Nephron (organoid): ENCODE measurements at regions not wholly inside any gene's neighbourhood (a gene's known extent, or its start where the extent isn't known, plus 50 kb on each side); places are given as distances from the start of the nearest gene placed in this dataset.

Experiments used
- H3K27ac Mint-ChIP-seq, 3 experiments: 2 replicates each; pipeline ENCODE4 v1.8.0; 2020; ENCODE audit warnings: mixed read lengths in 3 of 3, mild to moderate bottlenecking in 2 of 3, moderate library complexity in 1 of 3
- H3K27me3 Mint-ChIP-seq: 2 replicates; pipeline ENCODE4 v1.8.0; 2021; ENCODE audit warnings: low read depth, mild to moderate bottlenecking, moderate library complexity, mixed read lengths
- H3K36me3 Mint-ChIP-seq: 2 replicates; pipeline ENCODE4 v1.8.0; 2020; ENCODE audit warnings: low read depth, mixed read lengths
- H3K4me1 Mint-ChIP-seq: 2 replicates; pipeline ENCODE4 v1.8.0; 2020; ENCODE audit warnings: mixed read lengths
- H3K4me3 Mint-ChIP-seq, 3 experiments: 2 replicates each; pipeline ENCODE4 v1.8.0; 2020; ENCODE audit warnings: mild to moderate bottlenecking in 3 of 3, mixed read lengths in 3 of 3, moderate library complexity in 2 of 3
- H3K9me3 Mint-ChIP-seq: 2 replicates; pipeline ENCODE4 v1.8.0; 2020; ENCODE audit warnings: mixed read lengths
- TF ChIP-seq, protein P1 (sequence below), 3 experiments: fragments of 200-600 bp; sonication (generic); IDR thresholded peaks; one replicate each; pipeline ENCODE4 v1.5.0; 2021; ENCODE audit warnings: antibody characterized with exemption in 3 of 3; ENCODE audit not compliant: unreplicated experiment in 3 of 3

DNA sequence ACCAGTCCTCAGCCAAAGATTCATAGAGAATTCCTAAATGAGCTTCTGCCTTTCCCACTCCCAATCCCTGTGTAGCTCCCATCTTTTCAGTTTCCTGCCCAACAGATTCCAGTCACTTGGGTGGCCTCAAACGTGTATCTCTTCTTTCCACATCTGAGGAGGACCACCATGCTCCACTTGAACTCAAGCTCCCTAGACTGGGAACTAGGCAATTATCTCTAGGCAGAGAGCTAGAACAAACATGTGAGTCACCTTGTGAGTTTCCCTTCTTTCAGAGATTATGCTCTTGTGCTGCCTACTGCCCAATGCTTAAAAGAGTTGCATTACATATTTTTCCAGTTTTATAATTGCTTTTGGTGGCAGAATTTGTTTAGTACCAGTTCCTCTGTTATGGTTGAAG, 178.0 kb downstream of the MDFIC start:
- Mint-ChIP-seq H3K9me3 (no peaks in the 10 kb centered on the region), H3K4me1 (peaks cover 6% of the 10 kb centered on the region), H3K4me3 (no peak overlapping the region), H3K27ac (no peak overlapping the region), H3K27me3 (no peaks in the 10 kb centered on the region), H3K36me3 (no peaks in the 10 kb centered on the region)
- TF ChIP-seq, protein P1, sequence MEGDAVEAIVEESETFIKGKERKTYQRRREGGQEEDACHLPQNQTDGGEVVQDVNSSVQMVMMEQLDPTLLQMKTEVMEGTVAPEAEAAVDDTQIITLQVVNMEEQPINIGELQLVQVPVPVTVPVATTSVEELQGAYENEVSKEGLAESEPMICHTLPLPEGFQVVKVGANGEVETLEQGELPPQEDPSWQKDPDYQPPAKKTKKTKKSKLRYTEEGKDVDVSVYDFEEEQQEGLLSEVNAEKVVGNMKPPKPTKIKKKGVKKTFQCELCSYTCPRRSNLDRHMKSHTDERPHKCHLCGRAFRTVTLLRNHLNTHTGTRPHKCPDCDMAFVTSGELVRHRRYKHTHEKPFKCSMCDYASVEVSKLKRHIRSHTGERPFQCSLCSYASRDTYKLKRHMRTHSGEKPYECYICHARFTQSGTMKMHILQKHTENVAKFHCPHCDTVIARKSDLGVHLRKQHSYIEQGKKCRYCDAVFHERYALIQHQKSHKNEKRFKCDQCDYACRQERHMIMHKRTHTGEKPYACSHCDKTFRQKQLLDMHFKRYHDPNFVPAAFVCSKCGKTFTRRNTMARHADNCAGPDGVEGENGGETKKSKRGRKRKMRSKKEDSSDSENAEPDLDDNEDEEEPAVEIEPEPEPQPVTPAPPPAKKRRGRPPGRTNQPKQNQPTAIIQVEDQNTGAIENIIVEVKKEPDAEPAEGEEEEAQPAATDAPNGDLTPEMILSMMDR (IDR thresholded peaks at IDR 0.05; ENCODE audit: unreplicated experiment in 3 of 3) = no peak

DNA sequence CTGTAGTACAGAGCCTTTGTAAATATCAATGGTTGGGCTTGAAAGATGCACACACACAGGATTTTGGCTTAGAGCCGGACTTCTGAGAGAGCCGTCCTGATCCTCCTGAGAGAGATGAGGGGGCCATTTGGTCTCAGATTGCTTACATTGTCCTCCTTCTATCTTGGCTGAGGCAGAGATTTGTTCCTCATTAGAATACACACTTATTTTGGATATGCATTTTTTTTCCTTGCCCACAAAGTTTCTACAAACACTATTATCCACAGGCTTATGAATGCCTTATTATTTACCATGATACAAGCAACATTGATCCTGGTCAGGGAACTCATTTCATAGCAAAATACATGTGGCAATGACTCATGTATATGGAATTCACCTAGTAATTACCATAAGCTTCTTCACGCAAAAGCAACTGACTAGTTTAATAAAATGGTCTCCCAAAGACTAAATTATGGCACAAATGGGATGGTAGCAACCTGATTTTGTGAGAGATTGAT, 175.3 kb downstream of the MDFIC start:
- H3K36me3 Mint-ChIP-seq = no peaks in the 10 kb centered on the region
- peak overlapping the region in 1 of 3 experiments; percentile 7 for H3K27ac Mint-ChIP-seq
- no peaks in the 10 kb centered on the region for H3K9me3 Mint-ChIP-seq
- no peak overlapping the region for H3K4me3 Mint-ChIP-seq
- H3K4me1 Mint-ChIP-seq = peaks cover 11% of the 10 kb centered on the region
- TF ChIP-seq, protein P1 (IDR thresholded peaks at IDR 0.05; ENCODE audit: unreplicated experiment in 3 of 3) = no peak
- H3K27me3 Mint-ChIP-seq = no peaks in the 10 kb centered on the region

DNA sequence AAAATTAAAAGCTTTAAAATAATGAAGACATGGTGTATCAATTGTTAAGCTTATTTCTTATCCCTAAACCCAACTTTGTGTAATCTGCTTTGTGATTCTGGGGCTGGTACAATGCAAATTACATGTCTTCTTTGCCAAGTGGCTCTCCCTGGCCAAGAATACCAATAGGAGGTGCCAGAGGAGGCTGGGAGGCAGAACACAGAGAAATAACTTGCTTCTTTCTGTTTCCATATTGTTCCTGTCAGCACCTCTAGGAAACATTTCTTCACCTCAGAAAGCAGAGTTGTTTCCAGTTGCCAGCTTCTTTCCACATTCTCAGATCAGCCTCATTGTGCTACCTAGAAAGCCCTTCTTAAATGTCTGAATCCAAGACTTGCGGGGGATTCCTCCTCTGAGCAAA, 174.4 kb downstream of the MDFIC start:
- peaks cover 11% of the 10 kb centered on the region for H3K4me1 Mint-ChIP-seq
- H3K4me3 Mint-ChIP-seq = no peak overlapping the region
- no peaks in the 10 kb centered on the region for H3K36me3 Mint-ChIP-seq
- no peaks in the 10 kb centered on the region for H3K27me3 Mint-ChIP-seq
- TF ChIP-seq, protein P1 (IDR thresholded peaks at IDR 0.05; ENCODE audit: unreplicated experiment in 3 of 3) = no peak
- H3K27ac Mint-ChIP-seq = no peak overlapping the region
- no peaks in the 10 kb centered on the region for H3K9me3 Mint-ChIP-seq

DNA sequence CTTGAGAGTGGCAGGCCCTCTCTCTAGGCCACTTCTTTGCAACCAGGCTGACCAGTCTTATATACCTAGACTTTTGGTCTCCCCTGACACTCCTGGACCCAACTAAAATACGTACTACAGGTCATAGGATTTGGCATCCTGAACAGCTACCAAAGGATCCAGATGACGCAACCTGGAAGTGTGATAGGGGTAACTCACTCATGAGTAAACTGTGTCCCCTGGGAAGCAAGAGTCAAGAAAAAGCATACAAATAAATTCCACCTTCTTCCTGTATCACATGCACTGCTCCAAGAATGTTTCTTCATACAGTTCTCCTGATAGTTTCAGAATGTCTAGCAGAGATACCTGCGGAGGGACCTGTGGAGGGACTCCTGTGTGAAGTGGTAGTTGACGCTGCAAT, 172.3 kb downstream of the MDFIC start:
- TF ChIP-seq, protein P1 (IDR thresholded peaks at IDR 0.05; ENCODE audit: unreplicated experiment in 3 of 3) = no peak
- no peaks in the 10 kb centered on the region for H3K9me3 Mint-ChIP-seq
- no peak overlapping the region for H3K4me3 Mint-ChIP-seq
- no peak overlapping the region for H3K27ac Mint-ChIP-seq
- H3K27me3 Mint-ChIP-seq = no peaks in the 10 kb centered on the region
- H3K36me3 Mint-ChIP-seq = no peaks in the 10 kb centered on the region
- peaks cover 11% of the 10 kb centered on the region for H3K4me1 Mint-ChIP-seq

DNA sequence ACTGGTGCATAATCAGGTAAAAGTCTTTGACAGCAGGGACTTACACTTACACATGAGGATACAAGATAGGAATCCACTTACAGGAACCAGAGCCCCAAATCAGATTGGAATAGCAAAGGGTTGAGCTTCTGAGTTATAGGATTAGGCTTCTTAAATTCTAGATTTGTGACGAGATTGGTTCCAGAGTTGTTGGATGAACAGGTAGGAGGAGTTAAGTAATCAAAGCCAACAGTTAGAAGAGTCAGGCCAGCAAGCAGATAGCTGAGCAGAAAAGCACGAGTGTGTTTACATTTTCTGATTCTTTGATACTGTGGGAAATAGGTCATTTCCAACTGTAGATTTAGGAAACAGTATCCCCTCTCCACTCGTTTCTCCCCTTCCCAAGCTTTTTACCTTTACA, 167.0 kb downstream of the MDFIC start:
- Mint-ChIP-seq H3K27me3 (no peaks in the 10 kb centered on the region), H3K27ac (no peak overlapping the region), H3K36me3 (no peaks in the 10 kb centered on the region), H3K9me3 (peaks cover under 1% of the 10 kb centered on the region), H3K4me1 (peaks cover 10% of the 10 kb centered on the region), H3K4me3 (no peak overlapping the region)
- TF ChIP-seq, protein P1 (IDR thresholded peaks at IDR 0.05; ENCODE audit: unreplicated experiment in 3 of 3) = no peak

DNA sequence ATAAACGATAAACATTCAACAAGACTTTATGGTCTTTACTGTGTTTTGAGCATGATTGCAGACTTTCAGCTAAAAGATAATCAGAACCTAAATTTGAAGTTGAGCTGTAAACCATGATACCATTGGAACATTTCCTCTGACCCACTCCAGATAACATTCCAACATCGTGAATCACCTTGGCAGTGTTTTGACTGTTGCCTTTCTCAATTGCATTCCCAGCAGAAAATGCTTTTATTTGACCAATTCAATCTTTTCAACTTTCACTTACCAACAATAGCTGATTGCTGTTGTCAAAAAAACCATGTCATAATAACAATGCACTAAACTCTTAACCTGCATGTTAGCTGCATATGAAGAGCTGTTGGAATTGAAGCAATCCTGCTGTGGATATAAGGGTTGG, 165.5 kb downstream of the MDFIC start:
- Mint-ChIP-seq H3K4me1 (peaks cover 6% of the 10 kb centered on the region), H3K36me3 (no peaks in the 10 kb centered on the region), H3K9me3 (peaks cover 2% of the 10 kb centered on the region), H3K4me3 (no peak overlapping the region), H3K27ac (peak overlapping the region in 2 of 3 experiments; percentile 12 to 77), H3K27me3 (no peaks in the 10 kb centered on the region)
- TF ChIP-seq, protein P1 (IDR thresholded peaks at IDR 0.05; ENCODE audit: unreplicated experiment in 3 of 3) = no peak
